HCT116 (cell line): ENCODE measurements at regions not wholly inside any gene's neighbourhood (a gene's known extent, or its start where the extent isn't known, plus 50 kb on each side); places are given as distances from the start of the nearest gene placed in this dataset.

Experiments used
- ATAC-seq: fragments of 200-7000 bp; cut with Tn5 transposase; 2 replicates; pipeline ENCODE4 v1.9.1; 2020; ENCODE audit warnings: mild to moderate bottlenecking, moderate library complexity
- BruUV-seq: library from RNA; stranded (reverse); fragments of 400-500 nt; replicated peaks from 2 replicates; lab custom pipeline; 2021; lab: Mats Ljungman, UMichigan
- CTCF ChIA-PET: fragments of 300-600 bp; sonication (Branson Sonifier 250); formaldehyde crosslinking; loops from one replicate; lab custom pipeline; 2021; ENCODE audit warnings: antibody characterized with exemption; lab: Charles Lee
- POLR2A ChIA-PET: fragments of 300-600, 350-600 bp; sonication (Branson Sonifier 250); formaldehyde crosslinking; loops from one replicate; lab custom pipeline; 2021; ENCODE audit warnings: antibody characterized with exemption; lab: Charles Lee
- RAD21 ChIA-PET, 2 experiments: fragments of 300-600 bp; sonication (Branson Sonifier 250); formaldehyde crosslinking; loops; one replicate each; lab custom pipeline; 2023; ENCODE audit warnings: low total read pairs in 2 of 2; ENCODE audit not compliant: uncharacterized antibody in 2 of 2, unreplicated experiment in 2 of 2, low non-redundant PET in 1 of 2; lab: Charles Lee
- DNase-seq: peaks from one replicate; pipeline ENCODE4 v3.0.0-alpha.2; 2010; ENCODE audit warnings: low read depth, low spot score
- H2AFZ ChIP-seq: fragments of 200-600 bp; shearing (Covaris generic), sonication (generic); 2 replicates; pipeline ENCODE4 v1.6.1; 2017; ENCODE audit warnings: low read depth, mixed run types, mixed read lengths, antibody characterized with exemption, low read length; ENCODE audit not compliant: poor library complexity, severe bottlenecking
- H3K27ac ChIP-seq: 2 replicates; pipeline ENCODE4 v1.5.1; 2012; ENCODE audit warnings: low read depth, low read length
- H3K27me3 ChIP-seq: fragments of 200-600 bp; sonication (generic); 2 replicates; pipeline ENCODE4 v1.6.1; 2016; ENCODE audit warnings: mixed run types, low read length, mixed read lengths; ENCODE audit not compliant: insufficient read depth
- H3K36me3 ChIP-seq, 2 experiments: fragments of 200-500 bp in 1 of 2; fragments of 200-600 bp in 1 of 2; sonication (Bioruptor generic) in 1 of 2; sonication (generic) in 1 of 2; 2 replicates each; pipeline versions ENCODE4 v1.5.1 to v1.6.1; 2014 to 2016; ENCODE audit warnings: low read length in 2 of 2, inconsistent platforms in 1 of 2, mixed read lengths in 1 of 2, mixed run types in 1 of 2; ENCODE audit not compliant: insufficient read depth in 2 of 2, control insufficient read depth in 1 of 2
- H3K4me1 ChIP-seq, 2 experiments: fragments of 200-600 bp in 1 of 2; sonication (generic) in 1 of 2; 2 replicates each; pipeline versions ENCODE4 v1.5.1 to v1.6.1; 2012 to 2017; ENCODE audit warnings: low read length in 2 of 2, inconsistent platforms in 1 of 2, mild to moderate bottlenecking in 1 of 2, mixed read lengths in 1 of 2, mixed run types in 1 of 2, moderate library complexity in 1 of 2; ENCODE audit not compliant: insufficient read depth in 2 of 2, control insufficient read depth in 1 of 2
- H3K4me2 ChIP-seq: fragments of 200-600 bp; sonication (generic); 2 replicates; pipeline ENCODE4 v1.6.1; 2017; ENCODE audit warnings: mixed run types, low read length, mixed read lengths
- H3K4me3 ChIP-seq, 2 experiments: fragments of 200-600 bp in 1 of 2; sonication (generic) in 1 of 2; replicated peaks in 1 of 2; 2 replicates each; pipeline ENCODE4 v1.5.1; 2011 to 2016; ENCODE audit warnings: low read length in 2 of 2, control low read depth in 1 of 2, low read depth in 1 of 2, mild to moderate bottlenecking in 1 of 2, mixed read lengths in 1 of 2, mixed run types in 1 of 2
- H3K79me2 ChIP-seq: fragments of 200-600 bp; sonication (generic); 2 replicates; pipeline ENCODE4 v1.6.1; 2017; ENCODE audit warnings: mild to moderate bottlenecking, mixed run types, low read length, moderate library complexity, mixed read lengths; ENCODE audit not compliant: insufficient read depth
- H3K9ac ChIP-seq: fragments of 200-600 bp; sonication (generic); 2 replicates; pipeline ENCODE4 v1.6.1; 2016; ENCODE audit warnings: low read length, mixed read lengths
- H3K9me2 ChIP-seq: fragments of 200-600 bp; sonication (generic), shearing (Covaris generic); 2 replicates; pipeline ENCODE4 v1.6.1; 2017; ENCODE audit warnings: mixed run types, mild to moderate bottlenecking, moderate library complexity; ENCODE audit not compliant: insufficient read depth
- H3K9me3 ChIP-seq, 2 experiments: fragments of 200-500 bp in 1 of 2; fragments of 200-600 bp in 1 of 2; sonication (Bioruptor generic) in 1 of 2; sonication (generic) in 1 of 2; 2 replicates each; pipeline ENCODE4 v1.6.1; 2014 to 2017; ENCODE audit warnings: low read length in 2 of 2, mixed read lengths in 2 of 2, inconsistent platforms in 1 of 2, low read depth in 1 of 2, mild to moderate bottlenecking in 1 of 2, mixed run types in 1 of 2, moderate library complexity in 1 of 2; ENCODE audit not compliant: control insufficient read depth in 1 of 2, insufficient read depth in 1 of 2
- H4K20me1 ChIP-seq: fragments of 200-600 bp; sonication (generic), shearing (Covaris generic); 2 replicates; pipeline ENCODE4 v1.6.1; 2017; ENCODE audit warnings: mixed run types, mild to moderate bottlenecking, moderate library complexity; ENCODE audit not compliant: insufficient read depth
- CBX3 ChIP-seq: IDR thresholded peaks from 2 replicates; pipeline ENCODE4 v1.6.1; 2012; ENCODE audit warnings: low read depth
- EGR1 ChIP-seq: IDR thresholded peaks from 2 replicates; pipeline ENCODE4 v1.6.1; 2012; ENCODE audit warnings: low read depth
- EZH2 ChIP-seq: fragments of 200-600 bp; sonication (generic); IDR thresholded peaks from 2 replicates; pipeline ENCODE4 v1.6.1; 2017; ENCODE audit warnings: antibody characterized with exemption, mixed run types
- FOSL1 ChIP-seq: IDR thresholded peaks from 2 replicates; pipeline ENCODE4 v1.6.1; 2012; ENCODE audit warnings: low read depth
- POLR2A ChIP-seq: IDR thresholded peaks from 2 replicates; pipeline ENCODE4 v1.7.0; 2011; ENCODE audit warnings: borderline replicate concordance; ENCODE audit not compliant: insufficient read depth, insufficient read length; ENCODE audit errors: extremely low read depth
- POLR2AphosphoS5 ChIP-seq: IDR thresholded peaks from 2 replicates; pipeline ENCODE4 v1.6.1; 2011; ENCODE audit warnings: mild to moderate bottlenecking, low read depth, low read length, moderate library complexity
- RAD21 ChIP-seq: IDR thresholded peaks from 2 replicates; pipeline ENCODE4 v1.6.1; 2012; ENCODE audit warnings: low read depth, mild to moderate bottlenecking
- SIN3A ChIP-seq: IDR thresholded peaks from 2 replicates; pipeline ENCODE4 v1.6.1; 2012; ENCODE audit warnings: low read depth
- SP1 ChIP-seq: IDR thresholded peaks from 2 replicates; pipeline ENCODE4 v1.6.1; 2012; ENCODE audit warnings: low read depth
- SRF ChIP-seq: IDR thresholded peaks from 2 replicates; pipeline ENCODE4 v1.6.1; 2012; ENCODE audit warnings: low read depth
- TCF7L2 ChIP-seq: IDR thresholded peaks from 2 replicates; pipeline ENCODE4 v1.7.0; 2011; ENCODE audit warnings: borderline replicate concordance, inconsistent platforms; ENCODE audit not compliant: insufficient read depth, insufficient read length; ENCODE audit errors: extremely low read depth
- ZFX ChIP-seq: fragments of 450-650 bp; IDR thresholded peaks from 2 replicates; pipeline ENCODE4 v1.6.1; 2017
- ZNF274 ChIP-seq: fragments of 200-500 bp; sonication (Bioruptor generic); IDR thresholded peaks from 2 replicates; pipeline ENCODE4 v1.6.1; 2014; ENCODE audit warnings: mild to moderate bottlenecking, low read depth, low read length, inconsistent platforms
- intact Hi-C: fragments of 100-400 bp; cut with micrococcal nuclease; formaldehyde crosslinking; loops from 2 replicates; pipeline ENCODE4 v1.10.0; 2022
- TF ChIP-seq, protein P1 (sequence below), 3 experiments: fragments of 200-600 bp in 1 of 3; sonication (generic) in 1 of 3; IDR thresholded peaks in 2 of 3; conservative IDR thresholded peaks in 1 of 3; 2 replicates each; pipeline ENCODE4 v1.5.1; 2012 to 2017; ENCODE audit warnings: low read depth in 2 of 3, low read length in 2 of 3, antibody characterized with exemption in 1 of 3, borderline replicate concordance in 1 of 3, control low read depth in 1 of 3, mild to moderate bottlenecking in 1 of 3, mixed read lengths in 1 of 3, mixed run types in 1 of 3, moderate library complexity in 1 of 3; ENCODE audit not compliant: insufficient read depth in 1 of 3
- TF ChIP-seq, protein P2 (sequence below): IDR thresholded peaks from 2 replicates; pipeline ENCODE4 v1.6.1; 2012
- TF ChIP-seq, protein P3 (sequence below): IDR thresholded peaks from 2 replicates; pipeline ENCODE4 v1.6.1; 2011; ENCODE audit warnings: mild to moderate bottlenecking, low read length, moderate library complexity; ENCODE audit not compliant: insufficient replicate concordance; ENCODE audit errors: extremely low read depth
- TF ChIP-seq, protein P4 (sequence below): IDR thresholded peaks from 2 replicates; pipeline ENCODE4 v1.6.1; 2012
- TF ChIP-seq, protein P5 (sequence below): IDR thresholded peaks from 2 replicates; pipeline ENCODE4 v1.6.1; 2012; ENCODE audit warnings: low read depth

DNA sequence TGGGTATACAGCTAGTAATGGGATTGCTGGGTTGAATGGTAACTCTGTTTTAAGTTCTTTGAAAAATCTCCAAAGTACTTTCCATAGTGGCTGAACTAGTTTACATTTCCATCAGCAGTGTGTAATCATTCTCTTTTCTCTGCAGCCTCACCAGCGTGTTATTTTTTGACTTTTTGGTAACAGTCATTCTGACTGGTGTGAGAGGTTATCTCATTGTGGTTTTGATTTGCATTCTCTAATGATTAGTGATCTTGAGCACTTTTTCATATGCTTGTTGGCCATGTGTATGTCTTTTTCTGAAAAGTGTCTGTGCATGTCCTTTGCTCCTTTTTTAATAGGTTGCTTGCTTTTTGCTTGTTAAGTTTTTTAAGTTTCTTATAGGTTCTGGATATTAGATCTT lies 194.2 kb upstream of the PHACTR1 start:
- CTCF ChIA-PET = no interaction called here
- Histone ChIP-seq H3K79me2 (no peaks in the 10 kb centered on the region), H3K4me2 (no peak overlapping the region), H4K20me1 (no peaks in the 10 kb centered on the region), H3K9ac (no peak overlapping the region), H3K9me3 (no peaks in the 10 kb centered on the region), H3K9me2 (no peaks in the 10 kb centered on the region), H3K27ac (no peak overlapping the region), H2AFZ (no peak overlapping the region), H3K4me1 (no peaks in the 10 kb centered on the region), H3K4me3 (no peak overlapping the region), H3K36me3 (no peaks in the 10 kb centered on the region), H3K27me3 (no peaks in the 10 kb centered on the region)
- RAD21 ChIA-PET = no interaction called here
- no TSS peak for BruUV-seq
- ATAC-seq (no peak), DNase-seq (no peak)
- TF ChIP-seq FOSL1 (no peak), SRF (no peak), CBX3 (no peak), EZH2 (no peak), TCF7L2 (no peak), ZNF274 (no peak), POLR2AphosphoS5 (no peak), POLR2A (no peak), EGR1 (no peak), SIN3A (no peak), RAD21 (no peak), ZFX (no peak), SP1 (no peak)
- TF ChIP-seq, protein P1, sequence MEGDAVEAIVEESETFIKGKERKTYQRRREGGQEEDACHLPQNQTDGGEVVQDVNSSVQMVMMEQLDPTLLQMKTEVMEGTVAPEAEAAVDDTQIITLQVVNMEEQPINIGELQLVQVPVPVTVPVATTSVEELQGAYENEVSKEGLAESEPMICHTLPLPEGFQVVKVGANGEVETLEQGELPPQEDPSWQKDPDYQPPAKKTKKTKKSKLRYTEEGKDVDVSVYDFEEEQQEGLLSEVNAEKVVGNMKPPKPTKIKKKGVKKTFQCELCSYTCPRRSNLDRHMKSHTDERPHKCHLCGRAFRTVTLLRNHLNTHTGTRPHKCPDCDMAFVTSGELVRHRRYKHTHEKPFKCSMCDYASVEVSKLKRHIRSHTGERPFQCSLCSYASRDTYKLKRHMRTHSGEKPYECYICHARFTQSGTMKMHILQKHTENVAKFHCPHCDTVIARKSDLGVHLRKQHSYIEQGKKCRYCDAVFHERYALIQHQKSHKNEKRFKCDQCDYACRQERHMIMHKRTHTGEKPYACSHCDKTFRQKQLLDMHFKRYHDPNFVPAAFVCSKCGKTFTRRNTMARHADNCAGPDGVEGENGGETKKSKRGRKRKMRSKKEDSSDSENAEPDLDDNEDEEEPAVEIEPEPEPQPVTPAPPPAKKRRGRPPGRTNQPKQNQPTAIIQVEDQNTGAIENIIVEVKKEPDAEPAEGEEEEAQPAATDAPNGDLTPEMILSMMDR (IDR thresholded peaks at IDR 0.05 in 2 of 3, conservative IDR thresholded peaks at IDR 0.05 in 1 of 3; ENCODE audit: borderline replicate concordance in 1 of 3, insufficient read depth in 1 of 3, low read depth in 2 of 3, low read length in 2 of 3) = no peak
- TF ChIP-seq, protein P2, sequence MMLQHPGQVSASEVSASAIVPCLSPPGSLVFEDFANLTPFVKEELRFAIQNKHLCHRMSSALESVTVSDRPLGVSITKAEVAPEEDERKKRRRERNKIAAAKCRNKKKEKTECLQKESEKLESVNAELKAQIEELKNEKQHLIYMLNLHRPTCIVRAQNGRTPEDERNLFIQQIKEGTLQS = no peak
- TF ChIP-seq, protein P3, sequence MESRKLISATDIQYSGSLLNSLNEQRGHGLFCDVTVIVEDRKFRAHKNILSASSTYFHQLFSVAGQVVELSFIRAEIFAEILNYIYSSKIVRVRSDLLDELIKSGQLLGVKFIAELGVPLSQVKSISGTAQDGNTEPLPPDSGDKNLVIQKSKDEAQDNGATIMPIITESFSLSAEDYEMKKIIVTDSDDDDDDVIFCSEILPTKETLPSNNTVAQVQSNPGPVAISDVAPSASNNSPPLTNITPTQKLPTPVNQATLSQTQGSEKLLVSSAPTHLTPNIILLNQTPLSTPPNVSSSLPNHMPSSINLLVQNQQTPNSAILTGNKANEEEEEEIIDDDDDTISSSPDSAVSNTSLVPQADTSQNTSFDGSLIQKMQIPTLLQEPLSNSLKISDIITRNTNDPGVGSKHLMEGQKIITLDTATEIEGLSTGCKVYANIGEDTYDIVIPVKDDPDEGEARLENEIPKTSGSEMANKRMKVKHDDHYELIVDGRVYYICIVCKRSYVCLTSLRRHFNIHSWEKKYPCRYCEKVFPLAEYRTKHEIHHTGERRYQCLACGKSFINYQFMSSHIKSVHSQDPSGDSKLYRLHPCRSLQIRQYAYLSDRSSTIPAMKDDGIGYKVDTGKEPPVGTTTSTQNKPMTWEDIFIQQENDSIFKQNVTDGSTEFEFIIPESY = no peak
- TF ChIP-seq, protein P4, sequence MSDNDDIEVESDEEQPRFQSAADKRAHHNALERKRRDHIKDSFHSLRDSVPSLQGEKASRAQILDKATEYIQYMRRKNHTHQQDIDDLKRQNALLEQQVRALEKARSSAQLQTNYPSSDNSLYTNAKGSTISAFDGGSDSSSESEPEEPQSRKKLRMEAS = no peak
- TF ChIP-seq, protein P5, sequence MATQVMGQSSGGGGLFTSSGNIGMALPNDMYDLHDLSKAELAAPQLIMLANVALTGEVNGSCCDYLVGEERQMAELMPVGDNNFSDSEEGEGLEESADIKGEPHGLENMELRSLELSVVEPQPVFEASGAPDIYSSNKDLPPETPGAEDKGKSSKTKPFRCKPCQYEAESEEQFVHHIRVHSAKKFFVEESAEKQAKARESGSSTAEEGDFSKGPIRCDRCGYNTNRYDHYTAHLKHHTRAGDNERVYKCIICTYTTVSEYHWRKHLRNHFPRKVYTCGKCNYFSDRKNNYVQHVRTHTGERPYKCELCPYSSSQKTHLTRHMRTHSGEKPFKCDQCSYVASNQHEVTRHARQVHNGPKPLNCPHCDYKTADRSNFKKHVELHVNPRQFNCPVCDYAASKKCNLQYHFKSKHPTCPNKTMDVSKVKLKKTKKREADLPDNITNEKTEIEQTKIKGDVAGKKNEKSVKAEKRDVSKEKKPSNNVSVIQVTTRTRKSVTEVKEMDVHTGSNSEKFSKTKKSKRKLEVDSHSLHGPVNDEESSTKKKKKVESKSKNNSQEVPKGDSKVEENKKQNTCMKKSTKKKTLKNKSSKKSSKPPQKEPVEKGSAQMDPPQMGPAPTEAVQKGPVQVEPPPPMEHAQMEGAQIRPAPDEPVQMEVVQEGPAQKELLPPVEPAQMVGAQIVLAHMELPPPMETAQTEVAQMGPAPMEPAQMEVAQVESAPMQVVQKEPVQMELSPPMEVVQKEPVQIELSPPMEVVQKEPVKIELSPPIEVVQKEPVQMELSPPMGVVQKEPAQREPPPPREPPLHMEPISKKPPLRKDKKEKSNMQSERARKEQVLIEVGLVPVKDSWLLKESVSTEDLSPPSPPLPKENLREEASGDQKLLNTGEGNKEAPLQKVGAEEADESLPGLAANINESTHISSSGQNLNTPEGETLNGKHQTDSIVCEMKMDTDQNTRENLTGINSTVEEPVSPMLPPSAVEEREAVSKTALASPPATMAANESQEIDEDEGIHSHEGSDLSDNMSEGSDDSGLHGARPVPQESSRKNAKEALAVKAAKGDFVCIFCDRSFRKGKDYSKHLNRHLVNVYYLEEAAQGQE = no peak
- intact Hi-C loops = no loop called here
- POLR2A ChIA-PET = no interaction called here
